GM12878 (cell line): ENCODE measurements at regions not wholly inside any gene's neighbourhood (a gene's known extent, or its start where the extent isn't known, plus 50 kb on each side); places are given as distances from the start of the nearest gene placed in this dataset.

Experiments used
- CTCF ChIP-seq, 3 experiments: IDR thresholded peaks in 2 of 3; conservative IDR thresholded peaks in 1 of 3; 2 replicates each; pipeline ENCODE4 v1.5.1; 2011; ENCODE audit warnings: low read depth in 3 of 3, low read length in 3 of 3, mild to moderate bottlenecking in 3 of 3, control low read depth in 2 of 3, moderate library complexity in 2 of 3, inconsistent platforms in 1 of 3, mixed read lengths in 1 of 3; ENCODE audit not compliant: control insufficient read depth in 2 of 3, insufficient read depth in 1 of 3; ENCODE audit errors: extremely low read depth in 1 of 3
- MAX ChIP-seq: IDR thresholded peaks from 2 replicates; pipeline ENCODE4 v1.6.1; 2012; ENCODE audit warnings: low read depth, low read length, improper control_type of control experiment
- TARDBP ChIP-seq: IDR thresholded peaks from 2 replicates; pipeline ENCODE4 v1.6.1; 2016; ENCODE audit warnings: borderline replicate concordance

- TF ChIP-seq CTCF (IDR thresholded peaks at IDR 0.05 in 2 of 3, conservative IDR thresholded peaks at IDR 0.05 in 1 of 3; ENCODE audit: control insufficient read depth in 2 of 3, extremely low read depth in 1 of 3, insufficient read depth in 1 of 3, low read depth in 3 of 3, low read length in 3 of 3) (no peak), MAX (no peak), TARDBP (no peak)
Measured at GRCh38 chr5:128896675-128897074, 68.6 kb upstream of the SLC27A6 start.
